ENCODE measurements at regions not wholly inside any gene's neighbourhood (a gene's known extent, or its start where the extent isn't known, plus 50 kb on each side); places are given as distances from the start of the nearest gene placed in this dataset.

GRCh38 chr12:123085730-123086487, 65.0 kb downstream of the PITPNM2 start:
- intact Hi-C loops (cut with micrococcal nuclease) = no loop called here
- DNase-seq = no peak
- Mint-ChIP-seq H3K27ac (no peak overlapping the region), H3K4me1 (peaks cover 8% of the 10 kb centered on the region), H3K27me3 (no peaks in the 10 kb centered on the region), H3K4me3 (no peak overlapping the region), H3K9me3 (no peaks in the 10 kb centered on the region), H3K36me3 (ENCODE audit: low read depth) (peaks cover 2% of the 10 kb centered on the region)

GRCh38 chr12:123085066-123085465, 65.8 kb downstream of the PITPNM2 start:
- no peak overlapping the region for H3K27ac Mint-ChIP-seq
- intact Hi-C loops (cut with micrococcal nuclease) = no loop called here
- no peak overlapping the region for H3K4me3 Mint-ChIP-seq
- no peaks in the 10 kb centered on the region for H3K9me3 Mint-ChIP-seq
- no peak for DNase-seq
- peaks cover 8% of the 10 kb centered on the region for H3K4me1 Mint-ChIP-seq
- no peaks in the 10 kb centered on the region for H3K27me3 Mint-ChIP-seq
- peaks cover 2% of the 10 kb centered on the region for H3K36me3 Mint-ChIP-seq (ENCODE audit: low read depth)

GRCh38 chr12:123083661-123084571, 67.0 kb downstream of the PITPNM2 start:
- no peak for DNase-seq
- no peak overlapping the region for H3K4me3 Mint-ChIP-seq
- H3K4me1 Mint-ChIP-seq = peaks cover 3% of the 10 kb centered on the region
- H3K36me3 Mint-ChIP-seq (ENCODE audit: low read depth) = peaks cover 2% of the 10 kb centered on the region
- no peaks in the 10 kb centered on the region for H3K27me3 Mint-ChIP-seq
- intact Hi-C loops (cut with micrococcal nuclease) = no loop called here
- no peaks in the 10 kb centered on the region for H3K9me3 Mint-ChIP-seq
- no peak overlapping the region for H3K27ac Mint-ChIP-seq

GRCh38 chr12:123080634-123081033, 70.3 kb downstream of the PITPNM2 start:
- Mint-ChIP-seq H3K27ac (no peak overlapping the region), H3K9me3 (no peaks in the 10 kb centered on the region), H3K4me1 (peaks cover 22% of the 10 kb centered on the region), H3K4me3 (no peak overlapping the region), H3K36me3 (ENCODE audit: low read depth) (peaks cover 2% of the 10 kb centered on the region), H3K27me3 (no peaks in the 10 kb centered on the region)
- intact Hi-C loops (cut with micrococcal nuclease) = no loop called here
- DNase-seq = no peak

GRCh38 chr12:123078531-123079155, 72.2 kb downstream of the PITPNM2 start:
- H3K9me3 Mint-ChIP-seq = no peaks in the 10 kb centered on the region
- H3K27me3 Mint-ChIP-seq = no peaks in the 10 kb centered on the region
- intact Hi-C loops (cut with micrococcal nuclease) = loop anchor here (5.0 to 10.0 kb wide), 3 partner anchors 181 to 636 kb away; partner anchors contain the start of genes ATP6V0A2 and VPS37B
- H3K4me1 Mint-ChIP-seq = peaks cover 40% of the 10 kb centered on the region
- no peak for DNase-seq
- H3K36me3 Mint-ChIP-seq (ENCODE audit: low read depth) = peaks cover 2% of the 10 kb centered on the region
- H3K4me3 Mint-ChIP-seq = no peak overlapping the region
- H3K27ac Mint-ChIP-seq = peak overlapping the region; percentile 34

GRCh38 chr12:123078120-123078465, 72.8 kb downstream of the PITPNM2 start:
- no peak for DNase-seq
- Mint-ChIP-seq H3K4me1 (peaks cover 44% of the 10 kb centered on the region), H3K9me3 (no peaks in the 10 kb centered on the region), H3K27me3 (no peaks in the 10 kb centered on the region), H3K36me3 (ENCODE audit: low read depth) (peaks cover 2% of the 10 kb centered on the region), H3K27ac (peak overlapping the region; percentile 98), H3K4me3 (no peak overlapping the region)
- intact Hi-C loops (cut with micrococcal nuclease) = loop anchor here (5.0 to 10.0 kb wide), 3 partner anchors 181 to 637 kb away; partner anchors contain the start of genes ATP6V0A2 and VPS37B

GRCh38 chr12:123077298-123078119, 73.4 kb downstream of the PITPNM2 start:
- Mint-ChIP-seq H3K4me1 (peaks cover 43% of the 10 kb centered on the region), H3K27ac (peak overlapping the region; percentile 98), H3K9me3 (no peaks in the 10 kb centered on the region), H3K36me3 (ENCODE audit: low read depth) (peaks cover 2% of the 10 kb centered on the region), H3K27me3 (no peaks in the 10 kb centered on the region), H3K4me3 (peak overlapping the region; percentile 85)
- DNase-seq = no peak
- intact Hi-C loops (cut with micrococcal nuclease) = loop anchor here (2.0 to 10.0 kb wide), 5 partner anchors 103 to 637 kb away; partner anchors contain the start of genes ATP6V0A2, MPHOSPH9, MTRFR and OGFOD2

GRCh38 chr12:123076604-123077297, 74.1 kb downstream of the PITPNM2 start:
- H3K36me3 Mint-ChIP-seq (ENCODE audit: low read depth) = no peaks in the 10 kb centered on the region
- no peaks in the 10 kb centered on the region for H3K27me3 Mint-ChIP-seq
- H3K27ac Mint-ChIP-seq = peak overlapping the region; percentile 98
- DNase-seq = peak; percentile 88
- intact Hi-C loops (cut with micrococcal nuclease) = loop anchor here (1.0 to 10.0 kb wide), 12 partner anchors 31 to 638 kb away; partner anchors contain the start of genes ATP6V0A2, MPHOSPH9, MTRFR and OGFOD2
- peaks cover 43% of the 10 kb centered on the region for H3K4me1 Mint-ChIP-seq
- H3K4me3 Mint-ChIP-seq = peak overlapping the region; percentile 85
- no peaks in the 10 kb centered on the region for H3K9me3 Mint-ChIP-seq

- H3K27me3 Mint-ChIP-seq = no peaks in the 10 kb centered on the region
- no peaks in the 10 kb centered on the region for H3K9me3 Mint-ChIP-seq
- peak overlapping the region; percentile 85 for H3K4me3 Mint-ChIP-seq
- no peaks in the 10 kb centered on the region for H3K36me3 Mint-ChIP-seq (ENCODE audit: low read depth)
- peaks cover 44% of the 10 kb centered on the region for H3K4me1 Mint-ChIP-seq
- peak overlapping the region; percentile 98 for H3K27ac Mint-ChIP-seq
- intact Hi-C loops (cut with micrococcal nuclease) = loop anchor here (1.0 to 10.0 kb wide), 12 partner anchors 32 to 639 kb away; partner anchors contain the start of genes ATP6V0A2, MPHOSPH9, MTRFR and OGFOD2
- DNase-seq = peak; percentile 95
Observed at GRCh38 chr12:123075646-123076171, 75.2 kb downstream of the PITPNM2 start.

GRCh38 chr12:123075087-123075645, 75.7 kb downstream of the PITPNM2 start:
- no peaks in the 10 kb centered on the region for H3K27me3 Mint-ChIP-seq
- peak overlapping the region; percentile 98 for H3K27ac Mint-ChIP-seq
- peak; percentile 77 for DNase-seq
- H3K4me3 Mint-ChIP-seq = peak overlapping the region; percentile 85
- no peaks in the 10 kb centered on the region for H3K36me3 Mint-ChIP-seq (ENCODE audit: low read depth)
- peaks cover 45% of the 10 kb centered on the region for H3K4me1 Mint-ChIP-seq
- intact Hi-C loops (cut with micrococcal nuclease) = loop anchor here (5.0 to 10.0 kb wide), 3 partner anchors 178 to 640 kb away; partner anchors contain the start of genes ATP6V0A2 and VPS37B
- no peaks in the 10 kb centered on the region for H3K9me3 Mint-ChIP-seq

GRCh38 chr12:123073962-123074801, 76.7 kb downstream of the PITPNM2 start:
- no peaks in the 10 kb centered on the region for H3K36me3 Mint-ChIP-seq (ENCODE audit: low read depth)
- DNase-seq = no peak
- H3K9me3 Mint-ChIP-seq = no peaks in the 10 kb centered on the region
- no peaks in the 10 kb centered on the region for H3K27me3 Mint-ChIP-seq
- peak overlapping the region; percentile 1 for H3K27ac Mint-ChIP-seq
- H3K4me3 Mint-ChIP-seq = peak overlapping the region; percentile 85
- intact Hi-C loops (cut with micrococcal nuclease) = loop anchor here (10.0 kb wide), 2 partner anchors 199 to 641 kb away; partner anchors contain the start of gene ATP6V0A2
- peaks cover 45% of the 10 kb centered on the region for H3K4me1 Mint-ChIP-seq

All from activated CD4-positive, alpha-beta T cell treated with anti-CD3 and anti-CD28 coated beads, Interleukin-2, amount 10 ng/mL, durations not matched to agents 24 days and 14 days (primary cell).